Cardiac muscle cell (in vitro differentiated cells and primary cell): ENCODE measurements at regions not wholly inside any gene's neighbourhood (a gene's known extent, or its start where the extent isn't known, plus 50 kb on each side); places are given as distances from the start of the nearest gene placed in this dataset.

Experiments used
- DNase-seq, 2 donors: peaks; one replicate each; pipeline versions ENCODE4 v3.0.0 to v3.0.0-alpha.2; 2010 to 2017; ENCODE audit warnings: low read depth in 1 of 2, low spot score in 1 of 2
- H3K27ac ChIP-seq: fragments of 200-600 bp; sonication (generic); 2 replicates; pipeline ENCODE4 v1.5.1; 2016
- H3K27me3 ChIP-seq: fragments of 200-600 bp; sonication (generic); 2 replicates; pipeline ENCODE4 v1.6.0; 2016; ENCODE audit warnings: control low read depth
- H3K36me3 ChIP-seq: fragments of 200-600 bp; sonication (generic); 2 replicates; pipeline ENCODE4 v1.5.1; 2016; ENCODE audit warnings: control low read depth
- H3K4me1 ChIP-seq: fragments of 200-600 bp; sonication (generic); 2 replicates; pipeline ENCODE4 v1.8.1; 2017; ENCODE audit warnings: low read depth, mild to moderate bottlenecking, mixed run types
- H3K4me3 ChIP-seq: fragments of 200-600 bp; sonication (generic); 2 replicates; pipeline ENCODE4 v1.5.1; 2016; ENCODE audit warnings: mild to moderate bottlenecking
- H3K9me3 ChIP-seq: fragments of 200-600 bp; sonication (generic); 2 replicates; pipeline ENCODE4 v1.5.1; 2017; ENCODE audit warnings: low read depth, mild to moderate bottlenecking, control low read depth
- CTCF ChIP-seq: IDR thresholded peaks from 2 replicates; pipeline ENCODE4 v1.5.1; 2012; ENCODE audit warnings: low read depth, mild to moderate bottlenecking, low read length

DNA sequence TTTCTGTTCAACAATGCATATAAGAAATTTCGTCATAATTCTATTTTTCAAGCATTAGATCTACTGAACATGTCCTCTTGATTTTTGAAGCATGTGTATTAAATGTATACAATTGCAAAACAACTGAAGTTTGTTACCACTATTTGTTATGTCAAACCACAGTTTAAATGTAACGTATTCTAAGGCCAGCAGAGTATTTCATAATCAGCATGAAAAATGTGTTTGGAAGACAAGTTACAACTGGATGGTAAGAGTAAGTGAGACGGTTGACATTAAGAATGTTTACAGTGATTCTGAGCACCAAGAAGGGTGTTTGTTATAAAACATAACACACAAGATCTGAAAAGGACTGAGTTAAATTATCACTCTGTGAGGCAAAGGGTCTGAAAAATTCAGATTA, 738.4 kb downstream of the PLOD2 start:
- no peak for DNase-seq
- Histone ChIP-seq H3K9me3 (no peaks in the 10 kb centered on the region), H3K4me3 (no peak overlapping the region), H3K36me3 (no peaks in the 10 kb centered on the region), H3K27ac (no peak overlapping the region), H3K27me3 (no peaks in the 10 kb centered on the region), H3K4me1 (no peaks in the 10 kb centered on the region)
- no peak for TF ChIP-seq CTCF

DNA sequence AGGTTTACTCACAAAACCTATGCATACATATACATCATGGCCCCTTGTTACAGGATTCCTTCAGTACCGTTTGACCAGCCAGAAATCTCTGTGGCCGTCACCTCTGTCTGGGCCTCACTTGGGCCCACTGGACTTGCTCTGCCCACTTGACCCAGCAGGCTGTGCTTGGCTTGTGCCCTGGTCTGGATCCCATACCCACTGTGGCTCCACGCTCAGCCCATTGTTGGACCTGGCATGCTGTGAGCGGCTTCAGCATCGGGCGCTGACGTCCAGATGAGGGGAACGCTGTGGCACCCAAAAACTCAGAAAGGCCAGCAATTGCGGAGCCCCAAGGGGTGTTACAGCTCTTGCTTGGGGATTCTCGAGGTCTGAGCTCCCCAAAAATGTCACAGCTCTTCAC, 733.6 kb downstream of the PLOD2 start:
- DNase-seq: no peak
- Histone ChIP-seq H3K27ac (no peak overlapping the region), H3K4me1 (no peaks in the 10 kb centered on the region), H3K27me3 (no peaks in the 10 kb centered on the region), H3K9me3 (no peaks in the 10 kb centered on the region), H3K36me3 (no peaks in the 10 kb centered on the region), H3K4me3 (no peak overlapping the region)
- no peak for TF ChIP-seq CTCF

DNA sequence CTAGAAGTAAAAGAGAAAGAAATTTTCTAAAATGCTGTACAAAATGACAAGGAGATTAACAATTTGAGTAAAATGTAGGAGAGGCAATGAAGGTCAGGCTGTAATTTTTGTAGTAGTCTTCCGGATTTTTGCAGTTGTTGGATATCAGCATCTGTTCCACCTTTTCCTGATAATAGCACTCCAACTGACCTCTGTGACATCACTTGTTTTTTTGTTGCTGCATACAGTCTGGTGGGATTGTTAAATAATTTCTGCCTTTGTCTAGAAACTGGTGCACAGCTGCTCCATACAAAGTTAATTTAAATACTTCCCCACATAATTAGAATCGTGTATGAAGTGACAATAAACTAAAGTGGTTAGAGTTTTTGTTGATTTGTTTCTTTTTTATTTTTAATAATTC, 731.4 kb downstream of the PLOD2 start:
- peaks cover 2% of the 10 kb centered on the region for H3K4me1 ChIP-seq
- H3K9me3 ChIP-seq: no peaks in the 10 kb centered on the region
- H3K36me3 ChIP-seq: no peaks in the 10 kb centered on the region
- no peak for TF ChIP-seq CTCF
- H3K4me3 ChIP-seq: no peak overlapping the region
- H3K27me3 ChIP-seq: no peaks in the 10 kb centered on the region
- DNase-seq: no peak
- H3K27ac ChIP-seq: no peak overlapping the region

GRCh38 chr3:145448436-145448835, 712.5 kb downstream of the PLOD2 start:
- Histone ChIP-seq H3K36me3 (no peaks in the 10 kb centered on the region), H3K4me3 (no peak overlapping the region), H3K9me3 (no peaks in the 10 kb centered on the region), H3K27me3 (no peaks in the 10 kb centered on the region), H3K4me1 (peaks cover 4% of the 10 kb centered on the region), H3K27ac (no peak overlapping the region)
- no peak for DNase-seq
- no peak for TF ChIP-seq CTCF

GRCh38 chr3:145450018-145450682, 710.8 kb downstream of the PLOD2 start:
- no peak overlapping the region for H3K27ac ChIP-seq
- H3K4me3 ChIP-seq: no peak overlapping the region
- H3K27me3 ChIP-seq: no peaks in the 10 kb centered on the region
- H3K9me3 ChIP-seq: no peaks in the 10 kb centered on the region
- H3K4me1 ChIP-seq: peaks cover 6% of the 10 kb centered on the region
- no peak for TF ChIP-seq CTCF
- H3K36me3 ChIP-seq: no peaks in the 10 kb centered on the region
- no peak for DNase-seq
